KBM-7 (cell line): ENCODE measurements at regions not wholly inside any gene's neighbourhood (a gene's known extent, or its start where the extent isn't known, plus 50 kb on each side); places are given as distances from the start of the nearest gene placed in this dataset.
"Not testable (repeated sequence)": the region's sequence is repeated elsewhere in the genome, so short reads cannot be mapped to it uniquely, and the experiment has no call there.

Experiments used
- DNase-seq: peaks from one replicate; pipeline ENCODE4 v3.0.0-alpha.2; 2015
- in situ Hi-C: fragments of 300-500 bp; cut with MboI; formaldehyde crosslinking; loops from 2 replicates; pipeline ENCODE4 v1.14.3; 2020; ENCODE audit warnings: low sequenced_read_pairs, low pct_unique_long_range_greater_than_20kb, mixed read lengths

DNA sequence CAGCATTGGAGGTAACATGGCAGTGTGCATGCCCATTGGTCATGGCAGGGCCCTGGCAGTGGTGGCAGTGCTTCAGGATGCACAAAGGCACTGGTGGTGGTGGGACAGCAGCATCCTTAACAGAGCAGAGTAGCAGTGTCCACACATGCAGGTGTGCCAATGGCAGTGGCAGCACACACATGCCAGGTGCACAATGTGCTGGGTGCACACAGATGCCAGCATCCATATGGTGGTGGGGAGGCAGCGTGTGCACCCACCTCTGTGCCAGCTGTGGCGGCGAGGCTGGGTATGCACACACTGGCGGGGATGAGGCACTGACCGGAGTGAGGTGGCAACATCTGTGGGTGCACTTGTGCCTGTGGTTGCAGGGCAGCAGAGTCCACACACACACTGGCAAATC, 150.6 kb downstream of the SI start:
- DNase-seq, result no peak
- in situ Hi-C loops, result no loop called here

DNA sequence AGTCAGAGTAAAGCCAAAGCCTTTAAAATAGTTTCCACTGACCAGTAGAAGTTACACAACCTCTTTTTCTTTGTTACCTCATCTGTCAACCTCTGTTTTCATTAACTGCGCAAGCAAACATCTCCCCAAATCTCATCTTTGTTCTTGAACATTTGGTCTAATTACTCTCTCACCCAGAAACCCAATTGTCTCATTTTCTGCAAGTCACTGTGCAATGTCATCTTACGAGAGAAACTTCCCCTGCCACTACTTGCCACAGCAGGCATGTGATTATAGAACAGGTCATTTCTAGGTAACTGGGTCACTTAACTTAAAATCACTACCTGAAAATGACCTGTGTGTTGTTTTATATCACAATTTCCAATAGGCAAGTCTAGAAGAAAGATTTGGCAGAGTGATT, 159.4 kb downstream of the SI start:
- DNase-seq, result no peak
- in situ Hi-C loops, result no loop called here

DNA sequence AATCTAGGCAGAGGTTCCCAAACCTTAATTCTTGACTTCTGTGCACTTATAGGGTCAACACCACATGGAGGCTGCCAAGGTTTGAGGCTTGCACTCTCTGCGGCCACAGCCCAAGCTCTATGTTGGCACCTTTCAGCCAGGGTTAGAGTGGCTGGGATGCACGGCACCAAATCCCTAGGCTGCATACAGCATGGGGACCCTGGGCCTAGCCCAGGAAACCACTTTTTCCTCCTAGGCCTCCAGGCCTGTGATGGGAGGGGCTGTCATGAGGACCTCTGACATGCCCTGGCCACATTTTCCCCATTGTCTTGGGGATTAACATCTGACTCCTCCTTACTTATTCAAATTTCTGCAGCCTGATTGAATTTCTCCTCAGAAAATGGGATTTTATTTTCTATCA, 165.4 kb downstream of the SI start:
- DNase-seq, result no peak

GRCh38 chr3:164903820-164904451, 174.4 kb downstream of the SI start:
- in situ Hi-C loops, result no loop called here
- DNase-seq, result no peak

More for the DNA sequence above, 165.4 kb downstream of the SI start:
- in situ Hi-C loops, result no loop called here

DNA sequence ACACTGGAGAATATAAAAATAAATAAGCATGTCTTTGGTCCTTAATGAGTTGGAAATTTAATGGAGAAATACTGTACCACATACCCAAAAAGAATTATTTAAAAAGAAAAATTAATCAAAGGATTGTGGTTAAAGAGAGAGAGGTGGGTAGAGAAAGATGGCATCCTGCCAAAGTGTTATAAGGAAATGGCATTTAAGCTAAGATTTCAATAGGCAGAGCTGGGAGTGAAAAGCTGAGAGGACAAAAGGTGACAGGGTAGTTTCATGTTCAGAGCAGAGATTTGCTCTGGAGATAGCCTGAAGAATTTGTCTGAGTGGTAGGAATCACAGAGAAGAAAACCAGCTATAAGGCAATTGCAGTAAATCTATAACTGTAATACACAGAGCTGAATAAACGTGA, 181.0 kb downstream of the SI start:
- DNase-seq, result no peak
- in situ Hi-C loops, result no loop called here

DNA sequence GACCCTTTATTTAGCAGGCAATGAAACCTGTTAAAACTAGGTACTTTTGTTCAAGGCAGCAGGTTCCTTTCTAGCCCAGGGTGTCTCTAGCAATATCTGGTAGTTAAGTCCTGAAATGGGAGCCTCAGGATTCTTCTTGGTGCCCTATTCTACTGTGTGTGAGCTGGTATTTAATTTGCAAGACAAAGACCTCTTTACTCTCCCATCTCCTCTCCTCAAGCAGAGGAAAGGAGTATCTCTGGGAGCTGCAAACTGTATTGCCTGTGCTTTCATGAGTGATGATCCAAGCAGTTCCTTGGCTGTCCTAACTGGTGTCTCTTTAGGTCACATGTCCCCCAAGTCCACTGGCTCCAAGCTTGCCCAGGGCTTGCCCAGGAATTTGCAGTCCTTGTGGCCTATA, 188.2 kb downstream of the SI start:
- in situ Hi-C loops, result no loop called here
- DNase-seq, result no peak

- DNase-seq, result no peak
- in situ Hi-C loops, result no loop called here
Observed at GRCh38 chr3:164883171-164883570, 195.1 kb downstream of the SI start.

GRCh38 chr3:164879201-164879600, 199.1 kb downstream of the SI start:
- no peak for DNase-seq
- in situ Hi-C loops, result no loop called here

DNA sequence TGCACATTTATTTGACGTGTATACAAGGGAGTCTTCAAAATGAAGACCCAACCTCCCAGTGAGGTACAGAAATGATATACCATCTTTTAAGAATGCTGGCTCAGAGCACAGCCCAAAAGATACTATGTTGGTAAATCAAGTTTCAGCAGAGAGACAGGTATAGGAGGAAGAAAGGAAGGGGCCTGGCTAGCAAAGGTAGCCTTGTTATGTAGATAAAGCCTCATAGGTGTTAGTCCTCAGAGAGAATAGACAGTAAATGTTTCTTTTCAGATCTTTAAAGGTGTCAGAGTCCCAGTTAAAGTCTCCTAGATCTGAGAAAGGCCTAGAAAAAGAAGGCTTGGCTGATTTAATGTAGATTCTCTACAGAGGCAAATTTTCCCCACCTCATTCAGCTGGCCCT, 213.8 kb downstream of the SI start:
- in situ Hi-C loops, result no loop called here
- no peak for DNase-seq

DNA sequence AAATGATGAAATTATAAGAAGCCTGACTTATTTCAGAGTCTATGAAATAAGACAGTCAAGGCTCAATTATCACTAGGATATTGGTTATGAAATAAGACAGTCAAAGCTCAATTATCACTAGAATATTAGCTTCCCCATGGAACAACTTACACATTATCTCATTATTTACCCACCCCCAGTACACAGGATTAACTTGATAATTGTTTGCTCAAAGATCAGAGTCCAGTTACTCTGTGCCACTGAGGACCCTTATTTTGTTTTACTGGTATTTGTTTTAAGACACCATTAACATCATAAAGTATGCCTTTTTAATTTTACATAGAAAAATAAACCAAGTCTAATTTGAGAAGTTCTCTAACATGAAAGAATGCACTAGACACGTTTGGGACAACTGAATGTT, 225.4 kb downstream of the SI start:
- DNase-seq, result no peak
- in situ Hi-C loops, result no loop called here

GRCh38 chr3:164851905-164852304, 226.4 kb downstream of the SI start:
- no peak for DNase-seq
- in situ Hi-C loops, result no loop called here

GRCh38 chr3:164851204-164851603, 227.1 kb downstream of the SI start:
- DNase-seq, result no peak
- in situ Hi-C loops, result no loop called here

DNA sequence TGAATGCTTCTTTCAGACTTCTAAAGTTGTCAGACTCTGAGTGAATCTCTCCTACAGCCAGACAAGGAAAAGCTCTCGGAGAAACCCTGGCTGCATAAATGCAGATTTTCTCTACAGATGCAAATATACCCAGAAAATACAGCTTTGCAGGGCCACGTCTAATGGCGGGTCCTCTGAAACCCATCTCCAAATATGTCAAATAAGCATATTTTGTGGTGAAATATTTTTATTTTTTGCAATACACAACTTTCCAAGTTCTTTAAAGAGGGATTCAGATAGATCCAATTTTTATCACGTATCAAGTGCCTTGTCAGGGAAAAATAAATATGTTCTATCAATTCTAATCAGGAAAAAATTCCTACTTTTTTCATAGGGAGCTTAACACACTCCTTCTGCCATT, 229.4 kb downstream of the SI start:
- DNase-seq, result no peak
- in situ Hi-C loops, result no loop called here

DNA sequence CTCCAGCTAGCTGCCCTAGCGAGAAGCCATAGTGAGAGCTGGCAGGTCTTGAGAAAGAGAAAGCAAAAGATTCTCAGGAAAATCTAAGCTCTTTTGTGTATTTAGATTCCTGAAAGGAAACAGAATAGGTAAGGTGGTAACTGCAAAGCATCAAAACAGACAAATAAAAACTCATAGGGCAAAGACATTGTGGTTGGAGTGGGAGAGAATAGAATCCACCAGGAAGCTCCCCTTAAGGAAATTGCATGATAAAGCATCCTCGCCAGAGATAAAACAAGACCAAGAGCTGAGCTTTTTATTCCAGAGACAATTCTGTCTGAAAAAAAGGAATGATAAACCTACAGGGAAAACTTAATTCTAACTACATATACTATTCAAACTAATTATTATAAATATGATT, 232.6 kb downstream of the SI start:
- in situ Hi-C loops, result no loop called here
- DNase-seq, result no peak

GRCh38 chr3:164832216-164832615, 246.1 kb downstream of the SI start:
- no peak for DNase-seq
- in situ Hi-C loops, result no loop called here

- DNase-seq, result no peak
- in situ Hi-C loops, result no loop called here
Observed at GRCh38 chr3:164818318-164818717, 260.0 kb downstream of the SI start.

GRCh38 chr3:164814106-164814505, 264.2 kb downstream of the SI start:
- in situ Hi-C loops, result no loop called here
- no peak for DNase-seq

GRCh38 chr3:164812042-164812441, 266.3 kb downstream of the SI start:
- in situ Hi-C loops, result no loop called here
- DNase-seq, result no peak

DNA sequence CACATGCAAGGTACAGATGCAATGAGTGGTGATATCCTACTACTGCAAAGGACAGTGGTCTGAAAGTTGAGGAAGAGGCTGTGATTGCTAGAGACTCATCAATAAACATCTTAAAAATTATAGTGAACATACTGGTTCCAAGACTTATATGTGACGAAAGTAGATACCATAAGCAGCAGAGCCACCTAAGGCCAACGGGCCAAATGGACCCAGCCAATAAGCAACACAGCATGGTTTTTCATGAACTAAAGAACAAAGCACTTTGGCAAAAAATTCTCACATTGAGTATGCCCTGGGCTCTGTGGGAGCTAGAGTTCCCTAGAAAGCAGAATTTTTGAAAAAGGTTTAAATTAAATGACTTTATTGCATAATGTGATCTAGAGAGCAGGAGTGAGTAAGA, 272.1 kb downstream of the SI start:
- no peak for DNase-seq
- in situ Hi-C loops, result no loop called here

GRCh38 chr3:164794099-164794498, 284.2 kb downstream of the SI start:
- in situ Hi-C loops, result no loop called here
- DNase-seq, result no peak

- in situ Hi-C loops, result no loop called here
- DNase-seq, result no peak
Observed at GRCh38 chr3:164791263-164791662, 287.0 kb downstream of the SI start.

GRCh38 chr3:164784407-164784806, 293.9 kb downstream of the SI start:
- in situ Hi-C loops, DNase-seq: not testable (repeated sequence)
